NCI-H2029 treated with DMSO at 0.1 percent for 48 hours (cell line): ENCODE measurements at regions not wholly inside any gene's neighbourhood (a gene's known extent, or its start where the extent isn't known, plus 50 kb on each side); places are given as distances from the start of the nearest gene placed in this dataset.
"Not testable (repeated sequence)": the region's sequence is repeated elsewhere in the genome, so short reads cannot be mapped to it uniquely, and the experiment has no call there.

Experiments used
- DNase-seq: peaks from one replicate; lab custom pipeline; 2025; lab: John Stamatoyannopoulos, UW

DNA sequence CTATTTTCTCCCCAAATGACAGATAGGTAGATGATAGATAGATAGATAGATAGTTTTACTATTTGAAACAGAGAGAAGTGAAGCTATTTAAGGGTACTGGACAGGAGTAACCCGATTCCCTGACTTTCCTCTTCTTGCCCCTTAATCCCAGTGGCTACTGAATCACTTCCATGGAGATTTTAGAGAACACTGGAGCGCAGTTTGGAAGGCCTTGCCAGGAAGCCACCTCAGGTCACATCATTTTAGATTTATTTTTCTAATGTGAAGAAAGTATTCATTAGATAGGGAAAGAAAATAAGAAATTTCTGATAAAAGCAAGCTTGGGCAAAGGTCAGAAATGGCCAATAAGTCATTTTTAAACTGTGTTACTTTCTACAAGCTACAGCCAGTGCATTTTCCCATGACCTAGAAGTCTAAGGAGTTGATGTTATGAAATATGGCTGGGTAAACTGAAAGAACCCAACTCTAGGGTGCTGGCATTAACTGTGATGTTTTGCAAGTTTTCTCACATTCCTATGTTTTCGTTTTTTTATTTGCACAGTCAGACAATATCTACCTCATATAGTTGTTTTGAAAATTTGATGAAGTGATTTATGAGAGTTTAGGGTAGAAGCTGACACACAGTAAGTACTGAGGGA, 544.7 kb upstream of the PTGER4 start:
- no peak for DNase-seq

DNA sequence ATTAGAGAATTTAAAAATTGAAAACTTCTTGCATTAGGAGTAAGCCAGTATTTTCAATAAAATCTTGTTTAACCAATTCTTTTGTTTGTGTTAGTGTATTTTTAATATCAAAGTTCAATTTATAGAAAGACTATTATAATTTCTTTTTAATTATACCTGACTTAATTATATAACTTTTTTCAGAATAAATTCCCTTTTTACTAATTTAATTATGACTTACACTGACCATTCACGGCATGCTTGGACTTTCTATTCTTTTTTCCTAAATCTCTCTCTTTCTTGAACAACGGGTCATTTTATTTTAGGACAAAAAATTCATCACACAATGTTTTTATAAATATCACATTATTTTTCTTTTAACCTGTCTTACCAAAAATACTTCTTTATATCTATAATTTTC, 555.3 kb upstream of the PTGER4 start:
- no peak for DNase-seq

DNA sequence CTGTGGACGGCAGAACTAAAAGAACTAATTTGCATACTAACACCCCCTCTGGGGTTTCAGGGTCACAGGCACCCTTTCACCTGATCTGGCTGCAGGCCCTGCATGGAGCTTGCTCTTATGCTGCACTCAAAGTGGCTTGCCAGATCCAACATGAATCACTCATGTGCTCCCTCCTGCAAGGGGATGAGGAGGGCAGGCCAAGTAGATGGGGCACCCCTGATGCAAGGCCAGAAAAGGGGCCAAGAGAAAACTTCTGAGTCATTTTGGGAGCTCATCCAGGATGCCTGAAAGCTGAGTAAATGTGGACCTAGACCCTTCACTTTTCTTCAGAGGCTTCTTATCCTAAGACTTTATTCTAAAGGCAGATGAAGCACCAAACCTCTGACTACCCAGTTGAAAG, 558.5 kb upstream of the PTGER4 start:
- no peak for DNase-seq

DNA sequence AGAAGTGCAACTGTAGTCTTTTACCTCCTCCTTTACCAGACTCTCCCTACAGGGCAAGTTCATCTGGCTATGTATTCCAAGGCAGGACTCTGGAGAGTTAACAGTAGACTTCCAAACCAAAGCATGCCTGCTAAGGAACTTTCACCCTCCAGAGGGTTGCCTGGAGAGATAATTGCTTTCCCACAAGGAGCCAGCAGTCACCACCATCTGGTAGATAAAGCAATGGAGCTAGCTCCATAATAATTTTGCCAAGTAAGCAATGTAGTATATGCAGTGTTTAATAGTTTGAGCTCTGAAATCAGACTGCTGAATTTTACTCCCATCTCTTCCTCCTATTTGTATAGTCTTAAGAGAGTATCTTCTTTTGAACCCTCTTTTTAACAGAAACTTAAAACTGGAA, 566.8 kb upstream of the PTGER4 start:
- DNase-seq, result no peak

DNA sequence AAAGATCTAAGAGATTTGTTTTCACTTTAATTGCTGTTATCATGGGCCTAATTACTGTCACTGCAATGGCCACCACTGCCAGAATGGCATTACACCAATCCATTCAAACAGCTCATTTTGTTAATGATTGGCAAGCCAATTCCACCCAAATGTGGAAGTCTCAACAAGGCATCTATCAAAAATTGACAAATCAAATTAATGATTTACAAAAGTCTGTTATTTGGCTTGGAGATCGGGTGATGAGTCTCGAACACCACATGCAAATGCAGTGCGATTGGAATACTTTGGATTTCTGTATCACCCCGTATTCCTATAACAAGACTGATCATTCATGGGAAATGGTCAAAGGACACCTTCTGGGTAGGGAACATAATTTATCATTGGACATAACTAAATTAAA, 568.7 kb upstream of the PTGER4 start:
- not testable (repeated sequence) for DNase-seq

DNA sequence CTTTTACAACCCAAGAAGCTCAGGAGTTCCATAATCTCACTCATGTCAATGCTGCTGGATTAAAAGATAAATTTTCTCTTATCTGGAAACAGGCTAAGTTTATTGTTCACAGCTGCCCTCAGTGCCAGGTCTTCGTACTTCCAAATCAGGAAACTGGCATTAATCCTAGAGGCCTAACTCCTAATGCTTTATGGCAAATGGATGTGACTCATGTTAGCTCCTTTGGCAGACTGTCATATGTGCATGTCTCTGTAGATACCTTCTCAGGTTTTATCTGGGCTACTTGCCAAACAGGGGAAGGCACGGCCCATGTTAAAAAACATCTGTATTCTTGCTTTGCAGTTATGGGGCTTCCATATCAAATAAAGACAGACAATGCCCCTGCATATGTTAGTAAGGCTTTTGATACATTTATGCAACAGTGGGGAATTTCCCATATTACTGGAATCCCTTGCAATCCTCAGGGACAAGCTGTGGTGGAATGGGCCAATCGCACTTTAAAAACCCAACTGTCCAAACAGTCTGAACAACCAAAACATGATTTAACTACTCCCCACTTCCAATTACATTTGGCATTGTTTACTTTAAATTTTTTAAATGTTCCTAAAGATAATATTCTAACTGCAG, 570.8 kb upstream of the PTGER4 start:
- DNase-seq, result not testable (repeated sequence)

DNA sequence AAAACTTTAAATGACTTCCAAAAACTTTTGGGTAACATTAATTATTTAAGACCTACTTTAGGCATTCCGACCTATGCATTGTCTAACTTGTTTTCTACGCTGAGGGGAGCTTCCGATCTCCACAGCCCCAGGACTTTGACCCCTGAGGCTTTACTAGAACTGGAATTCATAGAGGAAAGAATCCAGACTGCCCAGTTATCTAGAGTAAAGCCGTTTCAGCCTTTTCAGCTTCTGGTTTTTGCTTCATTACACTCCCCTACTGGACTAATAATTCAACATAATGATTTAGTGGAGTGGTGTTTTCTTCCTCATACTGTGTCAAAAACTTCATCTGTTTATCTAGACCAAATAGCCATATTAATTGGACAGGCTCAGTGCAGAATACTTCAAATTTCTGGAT, 571.9 kb upstream of the PTGER4 start:
- DNase-seq, result not testable (repeated sequence)

DNA sequence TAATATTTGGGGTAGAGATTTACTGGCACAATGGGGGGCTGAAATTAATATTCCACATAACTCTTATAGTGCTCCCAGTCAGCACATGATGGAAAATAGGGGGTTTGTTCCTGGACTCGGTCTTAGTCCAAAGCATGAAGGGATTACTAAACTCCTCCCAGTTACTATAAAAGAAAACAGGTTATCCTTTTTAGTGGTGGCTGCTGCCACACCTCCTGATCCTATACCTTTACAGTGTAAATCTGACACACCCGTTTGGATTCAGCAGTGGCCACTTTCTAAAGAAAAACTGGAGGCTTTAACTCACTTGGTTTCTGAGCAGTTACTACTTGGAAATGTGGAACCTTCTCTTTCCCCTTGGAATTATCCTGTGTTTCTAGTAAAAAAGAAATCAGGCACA, 572.9 kb upstream of the PTGER4 start:
- no peak for DNase-seq

DNA sequence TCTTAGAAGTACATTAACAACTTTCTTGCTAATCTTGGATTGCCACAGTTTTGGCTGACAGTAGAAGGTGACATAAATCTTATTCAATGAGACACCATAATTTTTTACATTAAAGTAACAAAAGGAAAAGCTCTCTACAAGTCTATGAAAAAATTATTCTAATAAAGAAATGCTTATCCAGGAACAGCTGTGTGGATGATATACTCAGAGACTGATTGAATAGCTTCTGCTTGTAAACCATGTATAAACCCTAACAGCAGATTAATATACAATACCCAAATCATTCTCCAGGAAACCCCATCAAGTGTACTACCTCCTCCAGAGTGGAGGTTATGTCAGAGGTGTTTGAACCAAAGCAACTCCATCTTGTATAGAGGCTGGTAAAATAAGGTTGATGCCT, 581.4 kb upstream of the PTGER4 start:
- no peak for DNase-seq

DNA sequence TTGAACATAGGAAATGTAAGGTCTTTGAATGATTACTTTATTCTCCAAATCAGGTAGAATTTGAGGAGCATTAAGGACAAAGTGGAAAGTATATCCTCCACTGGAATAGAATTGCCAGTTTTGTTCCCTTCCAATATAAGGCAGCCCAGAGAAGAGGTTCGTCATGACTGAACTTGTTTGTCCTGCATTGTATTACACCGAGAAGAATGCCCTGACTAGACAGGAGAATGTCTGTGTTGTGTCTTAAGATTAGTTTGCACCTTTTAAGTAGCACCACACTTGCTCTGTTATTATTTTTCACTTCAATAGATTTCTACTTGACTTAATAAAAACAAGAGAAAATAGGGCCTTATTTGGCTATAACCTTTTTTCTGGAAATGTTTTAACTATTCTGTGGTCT, 586.2 kb upstream of the PTGER4 start:
- no peak for DNase-seq

DNA sequence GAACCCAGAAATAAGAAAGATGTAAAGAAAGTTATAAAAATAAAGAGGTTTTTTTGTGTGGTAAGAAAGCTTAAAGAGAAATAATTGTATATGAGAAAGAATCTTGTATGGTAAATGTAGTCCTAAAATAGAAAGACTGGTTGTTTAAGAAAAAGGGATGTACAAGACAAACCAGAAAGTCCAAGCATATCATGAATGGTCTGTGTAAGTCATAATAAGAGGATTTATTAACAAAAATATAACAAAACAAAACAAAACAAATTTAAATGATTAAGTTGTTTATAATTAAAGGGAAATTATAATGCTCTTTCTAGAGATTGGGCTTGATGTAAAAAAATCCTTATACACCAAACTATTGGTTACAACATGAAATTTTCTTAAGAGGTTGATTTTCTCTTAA, 590.4 kb upstream of the PTGER4 start:
- DNase-seq, result no peak

DNA sequence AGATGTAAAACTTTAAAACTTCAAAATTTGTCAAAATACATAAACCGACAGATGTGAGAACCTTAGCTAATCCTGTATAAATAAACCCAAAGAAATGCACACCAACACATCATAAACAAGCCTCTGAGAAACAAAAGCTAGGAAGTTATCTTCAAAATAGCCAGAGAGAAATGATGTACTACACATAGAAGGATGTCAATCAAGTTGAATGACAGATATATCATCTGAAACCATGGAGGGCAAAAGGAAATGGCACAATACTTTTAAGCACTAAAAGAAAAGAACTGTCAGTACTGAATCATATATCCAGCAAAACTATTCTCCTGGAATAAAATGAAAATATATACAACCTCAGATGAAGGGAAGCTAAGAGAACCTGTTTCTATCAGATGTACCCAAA, 595.1 kb upstream of the PTGER4 start:
- DNase-seq, result no peak

DNA sequence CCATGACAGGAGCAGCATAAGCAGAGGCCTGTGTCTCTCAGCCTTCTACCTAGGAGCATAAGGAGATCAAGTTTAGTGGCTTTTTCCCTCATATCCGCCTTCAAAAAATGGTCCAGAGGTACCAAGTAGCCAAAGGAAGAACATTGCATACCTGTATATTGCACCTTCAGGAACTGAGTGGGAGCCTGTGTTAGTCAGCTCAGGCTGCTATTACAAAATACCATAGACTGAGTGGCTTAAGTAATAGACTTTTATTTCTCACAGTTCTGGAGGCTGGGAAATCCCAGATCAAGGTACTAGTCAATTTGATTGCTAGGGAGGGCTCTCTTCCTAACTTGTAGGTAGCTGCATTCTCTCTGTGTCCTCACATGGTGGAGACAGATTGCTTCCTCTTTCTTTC, 597.4 kb upstream of the PTGER4 start:
- DNase-seq, result no peak

DNA sequence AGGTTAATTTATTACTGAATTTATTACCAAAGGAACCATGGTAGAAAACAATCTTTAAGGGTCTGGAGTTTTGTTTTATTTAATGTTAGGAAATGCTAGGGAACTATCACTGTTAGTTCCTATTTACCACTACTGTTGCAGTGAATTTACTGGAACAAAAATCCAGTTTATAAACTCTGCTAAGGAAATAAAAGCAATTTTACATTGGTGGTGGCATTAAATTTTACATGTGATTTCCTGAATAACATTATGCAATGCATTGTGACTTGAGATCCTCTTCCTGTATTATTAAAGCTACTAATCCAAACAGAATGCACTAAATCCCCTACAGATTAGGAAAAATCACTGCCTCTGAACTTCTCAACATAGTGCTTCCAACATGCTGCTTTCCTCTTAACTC, 599.5 kb upstream of the PTGER4 start:
- DNase-seq, result no peak

DNA sequence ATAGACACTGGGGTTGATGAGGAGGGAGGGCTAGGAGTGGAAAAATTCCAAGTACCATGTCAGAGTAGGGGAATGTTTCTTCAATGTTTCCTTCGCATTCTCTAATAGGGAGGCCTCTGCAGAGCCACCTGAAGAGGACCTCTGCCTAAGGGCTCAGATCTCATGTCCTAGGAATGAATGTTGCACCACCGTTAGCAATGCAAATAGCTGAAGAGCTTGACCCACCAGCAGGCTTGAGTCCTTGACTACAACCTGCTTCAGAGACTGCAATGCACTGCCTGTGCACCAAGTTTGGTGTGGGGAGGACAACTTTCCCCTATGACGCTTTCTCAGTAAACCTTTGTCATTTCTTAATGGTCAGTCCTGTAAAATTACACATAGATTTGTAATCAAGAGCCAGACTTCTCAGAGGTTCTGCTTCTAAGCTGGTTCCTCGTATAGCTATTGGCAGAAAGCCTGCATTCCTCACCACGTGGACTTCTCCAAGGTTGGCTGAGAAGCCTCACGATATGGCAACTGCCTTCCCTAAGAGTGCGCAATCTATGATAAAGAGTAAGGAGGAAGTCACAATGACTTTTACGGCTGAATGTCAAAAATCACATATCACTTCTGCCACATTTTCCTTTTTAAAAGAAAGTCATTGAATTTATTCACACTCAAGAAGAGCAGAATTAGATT, 600.7 kb upstream of the PTGER4 start:
- no peak for DNase-seq

DNA sequence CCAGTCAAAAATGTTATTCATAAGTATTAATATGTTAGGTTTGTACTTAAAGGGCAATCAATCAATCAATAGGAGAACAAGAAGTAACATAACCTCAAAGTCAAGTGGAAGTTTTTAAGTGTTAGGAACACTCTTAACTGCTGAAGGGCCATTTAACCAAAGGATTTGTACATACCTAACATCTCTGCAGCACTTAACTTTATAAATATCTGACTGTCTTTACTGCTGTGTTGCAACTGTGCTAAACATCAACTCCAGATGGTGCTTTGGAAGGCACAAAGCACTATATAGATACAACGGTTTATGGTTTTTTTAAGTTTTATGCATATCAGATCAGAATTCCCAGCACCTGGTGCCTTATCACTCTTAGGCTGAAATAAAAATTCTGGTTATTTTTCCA, 604.9 kb upstream of the PTGER4 start:
- no peak for DNase-seq

DNA sequence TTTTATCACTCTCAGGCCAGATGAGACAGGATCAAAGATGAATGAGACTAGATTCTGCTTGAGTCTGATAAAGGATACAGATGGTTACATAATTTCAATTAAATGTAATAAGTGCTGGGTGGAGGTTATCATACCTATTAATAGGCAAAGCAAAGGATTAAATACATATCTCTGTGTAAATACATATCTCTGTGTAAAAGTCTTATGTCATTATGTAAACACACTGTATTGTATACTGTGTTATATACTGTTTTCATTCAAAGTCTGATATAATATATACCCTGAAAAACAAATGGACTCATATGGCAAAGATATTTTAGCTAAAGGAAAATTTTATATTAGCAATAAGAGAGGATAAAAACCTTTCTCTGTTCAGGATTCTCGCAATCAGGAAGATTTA, 605.8 kb upstream of the PTGER4 start:
- no peak for DNase-seq

DNA sequence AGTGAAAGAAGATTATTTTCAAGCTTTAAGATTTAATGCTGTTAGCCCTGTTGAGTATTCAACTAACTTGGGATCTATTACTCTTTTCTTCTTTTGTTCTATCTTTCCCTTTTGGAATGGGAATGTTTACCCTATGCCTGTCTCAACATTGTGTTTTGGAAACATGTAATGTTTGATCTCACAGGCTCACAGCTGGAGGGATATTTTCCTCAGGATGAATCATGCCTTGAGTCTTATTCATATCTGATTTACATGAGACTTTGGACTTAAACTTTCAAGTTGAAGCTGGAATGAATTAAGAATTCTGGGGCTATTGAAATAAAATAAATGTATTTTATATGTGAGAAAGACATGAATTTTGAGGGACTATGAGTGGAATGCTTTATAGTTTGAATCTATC, 607.8 kb upstream of the PTGER4 start:
- no peak for DNase-seq

DNA sequence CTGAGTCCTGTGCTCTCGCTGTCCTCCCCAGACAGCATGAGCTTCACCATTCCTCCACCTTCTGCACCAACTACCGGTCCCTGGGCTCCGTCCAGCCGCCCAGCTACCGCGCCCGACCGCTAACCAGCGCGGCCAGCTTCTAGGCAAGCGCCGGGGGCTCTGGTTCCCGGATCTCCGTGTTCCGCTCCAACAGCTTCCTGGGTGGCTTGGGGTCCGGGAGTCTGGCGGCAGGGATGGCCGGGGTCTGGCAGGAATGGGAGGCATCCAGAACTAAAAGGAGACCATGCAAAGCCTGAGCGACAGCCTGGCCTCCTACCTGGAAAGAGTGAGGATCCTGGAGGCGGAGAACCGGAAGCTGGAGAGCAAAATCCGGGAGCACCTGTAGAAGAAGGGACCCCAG, 613.1 kb upstream of the PTGER4 start:
- no peak for DNase-seq

DNA sequence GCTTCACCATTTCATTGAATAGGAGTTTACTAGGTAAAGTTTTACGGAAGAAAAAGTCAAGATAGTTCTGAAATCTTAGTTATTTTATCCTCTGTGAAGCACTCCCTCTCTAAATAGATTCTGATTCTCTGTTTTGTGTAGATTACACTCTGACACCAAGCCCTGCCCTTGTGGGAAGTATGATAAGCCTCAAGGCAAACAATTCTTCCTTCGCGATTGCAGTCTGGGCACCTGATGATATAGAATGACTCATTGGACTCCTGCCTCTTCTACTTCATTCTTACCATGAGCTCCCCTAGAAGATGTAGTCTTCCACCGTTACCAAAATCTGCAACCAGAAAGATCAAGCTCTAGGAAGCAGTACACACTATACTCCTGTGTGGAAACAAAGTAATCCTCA, 626.9 kb upstream of the PTGER4 start:
- DNase-seq, result no peak

DNA sequence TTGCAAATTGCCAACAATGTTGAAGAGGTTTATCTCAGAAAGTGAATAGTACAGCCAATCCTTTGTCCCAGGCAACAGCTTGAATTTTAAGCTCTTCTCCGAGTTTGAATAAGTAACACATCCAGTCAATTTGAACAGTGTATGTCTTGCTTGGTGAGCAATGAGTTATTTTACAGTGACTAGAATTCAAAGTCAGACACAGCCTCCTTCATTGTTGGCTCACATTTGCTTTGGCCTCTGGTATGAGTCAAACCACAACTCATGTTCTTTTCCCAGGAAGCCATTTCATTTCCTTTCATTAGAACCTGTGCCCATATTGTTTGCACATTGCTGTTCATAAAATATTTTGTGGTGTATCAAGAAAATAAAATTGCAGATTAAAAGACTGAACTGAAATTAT, 622.0 kb upstream of the DAB2 start:
- no peak for DNase-seq

DNA sequence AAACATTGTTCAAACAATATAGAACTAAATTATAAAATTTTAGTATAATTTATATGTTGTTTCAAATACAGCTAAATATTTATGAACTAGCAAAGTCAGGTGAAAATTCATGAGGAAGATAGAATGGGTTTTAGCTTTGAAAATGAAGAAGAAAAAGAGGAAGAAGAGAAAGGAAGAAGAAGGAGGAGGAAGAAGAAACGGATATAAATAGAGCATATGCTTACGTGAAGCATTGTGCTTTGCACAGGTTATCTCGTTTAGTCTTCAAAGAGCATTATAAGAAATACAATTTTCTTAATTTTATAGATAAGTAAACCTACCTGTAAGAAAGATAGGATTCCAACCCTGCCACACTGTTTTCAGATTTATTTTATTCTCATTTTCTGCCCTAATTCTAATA, 620.6 kb upstream of the DAB2 start:
- no peak for DNase-seq

DNA sequence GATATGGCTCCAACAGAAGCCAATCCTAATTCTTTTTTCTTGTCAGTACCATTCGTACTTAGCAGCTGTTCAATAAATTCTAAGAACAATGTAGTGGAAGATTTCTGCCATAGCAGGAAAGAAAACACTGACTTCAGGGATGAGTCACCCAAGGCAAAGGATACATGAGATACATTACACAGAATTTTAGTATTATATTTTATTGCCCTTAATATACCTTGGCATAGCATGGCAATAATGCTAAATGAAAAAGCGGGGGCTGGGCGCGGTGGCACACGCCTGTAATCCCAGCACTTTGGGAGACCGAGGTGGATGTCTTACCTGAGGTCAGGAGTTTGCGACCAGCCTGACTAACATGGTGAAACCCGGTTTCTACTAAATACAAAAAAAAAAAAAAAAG, 619.1 kb upstream of the DAB2 start:
- DNase-seq, result no peak

DNA sequence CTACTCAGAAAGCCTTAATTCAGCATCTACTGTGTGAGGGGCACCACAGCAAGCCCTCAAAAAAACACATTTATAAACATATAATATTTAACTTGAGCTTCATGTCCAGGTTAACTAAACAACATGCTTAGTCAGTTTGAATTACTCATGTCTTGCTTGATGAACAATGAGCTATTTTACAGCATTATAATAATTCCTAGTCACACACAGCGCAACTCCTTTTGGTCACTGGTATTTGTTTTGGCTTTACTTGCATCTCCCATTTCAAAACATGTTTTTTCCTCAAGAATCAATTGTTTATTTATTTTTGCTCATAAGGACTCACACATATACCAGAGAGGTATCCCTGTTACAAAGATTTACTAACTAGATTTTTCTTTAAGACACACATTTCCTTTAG, 616.7 kb upstream of the DAB2 start:
- DNase-seq, result no peak
